Gastroesophageal sphincter (tissue), 4 donors: ENCODE measurements at regions not wholly inside any gene's neighbourhood (a gene's known extent, or its start where the extent isn't known, plus 50 kb on each side); places are given as distances from the start of the nearest gene placed in this dataset.

Experiments used
- ATAC-seq: fragments of 150-250 bp; one replicate; pipeline ENCODE4 v1.9.1; 2016; ENCODE audit warnings: mild to moderate bottlenecking, moderate library complexity
- H3K27ac ChIP-seq, 4 donors: fragments of 200-600 bp; sonication (generic) in 3 of 4; 1 replicate in 3 of 4; 2 replicates in 1 of 4; pipeline ENCODE4 v1.5.1; 2016 to 2019
- H3K27me3 ChIP-seq: fragments of 200-600 bp; sonication (generic); one replicate; pipeline ENCODE4 v1.5.1; 2019
- H3K36me3 ChIP-seq, 2 donors: fragments of 200-600 bp; sonication (generic); one replicate each; pipeline ENCODE4 v1.5.1; 2019; ENCODE audit warnings: control low read depth in 1 of 2
- H3K4me1 ChIP-seq, 3 donors: fragments of 200-600 bp; sonication (generic); 1 replicate in 2 of 3; 2 replicates in 1 of 3; pipeline ENCODE4 v1.5.1; 2016 to 2019; ENCODE audit warnings: control low read depth in 2 of 3
- H3K4me3 ChIP-seq, 2 donors: fragments of 200-600 bp; sonication (generic); one replicate each; pipeline ENCODE4 v1.5.1; 2019; ENCODE audit warnings: mild to moderate bottlenecking in 1 of 2, moderate library complexity in 1 of 2
- H3K9me3 ChIP-seq, 3 donors: fragments of 200-600 bp; sonication (generic); one replicate each; pipeline ENCODE4 v1.5.1; 2017 to 2019; ENCODE audit warnings: control low read depth in 2 of 3
- EP300 ChIP-seq: sonication (generic); formaldehyde crosslinking; IDR thresholded peaks from one replicate; pipeline ENCODE4 v1.6.1; 2017; ENCODE audit warnings: antibody characterized with exemption, mild to moderate bottlenecking
- POLR2A ChIP-seq, 2 donors: fragments of 450-650 bp; IDR thresholded peaks; one replicate each; pipeline ENCODE4 v1.6.1; 2017; ENCODE audit warnings: antibody characterized with exemption in 2 of 2, mild to moderate bottlenecking in 2 of 2, moderate library complexity in 1 of 2
- POLR2AphosphoS5 ChIP-seq: sonication (generic); formaldehyde crosslinking; IDR thresholded peaks from one replicate; pipeline ENCODE4 v1.6.1; 2017; ENCODE audit warnings: antibody characterized with exemption
- WGBS, 2 donors: methylation state at CpG; one replicate each; pipeline ENCODE4 v1.1.5; 2018; ENCODE audit warnings: low coverage in 1 of 2; 5-methylcytosine and 5-hydroxymethylcytosine counted together
- TF ChIP-seq, protein P1 (sequence below), 4 experiments: fragments of 200-600 bp in 2 of 4; fragments of 450-650 bp in 2 of 4; sonication (generic) in 1 of 4; IDR thresholded peaks; one replicate each; pipeline ENCODE4 v1.5.1; 2017 to 2019; ENCODE audit warnings: antibody characterized with exemption in 4 of 4, mild to moderate bottlenecking in 2 of 4, moderate library complexity in 2 of 4

DNA sequence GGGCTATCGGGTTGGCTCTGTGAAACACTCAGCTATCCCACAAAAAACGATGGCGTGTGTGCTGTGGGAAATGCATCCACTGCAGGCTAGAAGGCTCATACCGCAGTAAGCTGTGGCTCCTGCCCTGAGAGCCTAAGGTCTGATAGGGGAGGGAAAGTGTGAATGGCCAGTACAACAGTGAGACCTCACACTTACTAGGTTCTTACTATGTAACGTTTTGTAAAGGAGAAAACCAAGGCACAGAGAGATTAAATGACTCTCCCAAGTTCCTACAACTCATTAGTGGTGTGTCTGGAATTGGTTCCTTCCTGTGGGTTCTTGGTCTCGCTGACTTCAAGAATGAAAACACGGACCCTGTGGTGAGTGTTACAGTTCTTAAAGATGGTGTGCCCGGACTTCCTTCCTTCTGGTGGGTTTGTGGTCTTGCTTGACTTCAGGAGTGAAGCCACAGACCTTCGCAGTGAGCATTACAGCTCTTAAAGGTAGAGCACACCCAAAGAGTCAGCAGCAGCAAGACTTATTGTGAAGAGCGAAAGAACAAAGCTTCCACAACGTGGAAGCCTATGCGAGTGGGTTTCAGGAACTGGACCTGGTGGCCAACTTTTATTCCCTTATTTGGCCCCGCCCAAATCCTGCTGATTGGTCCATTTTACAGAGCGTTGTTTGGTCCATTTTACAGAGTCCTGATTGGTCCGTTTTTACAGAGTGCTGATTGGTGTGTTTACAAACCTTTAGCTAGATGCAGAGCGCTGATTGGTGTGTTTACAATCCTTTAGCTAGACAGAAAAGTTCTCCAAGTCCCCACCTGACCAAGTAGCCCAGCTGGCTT is 161.7 kb downstream of the POLR2M start:
- 57 to 76% methylated on average over 6 to 11 of the region's 16 CpGs for WGBS, 2 donors
- peaks cover 19% of the 10 kb centered on the region for H3K27me3 ChIP-seq
- no peak overlapping the region for H3K27ac ChIP-seq
- H3K9me3 ChIP-seq: no peaks in the 10 kb centered on the region
- no peak for ATAC-seq
- no peaks in the 10 kb centered on the region for H3K4me1 ChIP-seq
- no peaks in the 10 kb centered on the region for H3K36me3 ChIP-seq
- no peak overlapping the region for H3K4me3 ChIP-seq
- no peak for TF ChIP-seq POLR2A (IDR thresholded peaks at IDR 0.05)
- TF ChIP-seq, protein P1, sequence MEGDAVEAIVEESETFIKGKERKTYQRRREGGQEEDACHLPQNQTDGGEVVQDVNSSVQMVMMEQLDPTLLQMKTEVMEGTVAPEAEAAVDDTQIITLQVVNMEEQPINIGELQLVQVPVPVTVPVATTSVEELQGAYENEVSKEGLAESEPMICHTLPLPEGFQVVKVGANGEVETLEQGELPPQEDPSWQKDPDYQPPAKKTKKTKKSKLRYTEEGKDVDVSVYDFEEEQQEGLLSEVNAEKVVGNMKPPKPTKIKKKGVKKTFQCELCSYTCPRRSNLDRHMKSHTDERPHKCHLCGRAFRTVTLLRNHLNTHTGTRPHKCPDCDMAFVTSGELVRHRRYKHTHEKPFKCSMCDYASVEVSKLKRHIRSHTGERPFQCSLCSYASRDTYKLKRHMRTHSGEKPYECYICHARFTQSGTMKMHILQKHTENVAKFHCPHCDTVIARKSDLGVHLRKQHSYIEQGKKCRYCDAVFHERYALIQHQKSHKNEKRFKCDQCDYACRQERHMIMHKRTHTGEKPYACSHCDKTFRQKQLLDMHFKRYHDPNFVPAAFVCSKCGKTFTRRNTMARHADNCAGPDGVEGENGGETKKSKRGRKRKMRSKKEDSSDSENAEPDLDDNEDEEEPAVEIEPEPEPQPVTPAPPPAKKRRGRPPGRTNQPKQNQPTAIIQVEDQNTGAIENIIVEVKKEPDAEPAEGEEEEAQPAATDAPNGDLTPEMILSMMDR (IDR thresholded peaks at IDR 0.05): no peak
- TF ChIP-seq EP300: no peak
- TF ChIP-seq POLR2AphosphoS5: no peak

GRCh38 chr15:57870667-57871066 is 164.2 kb downstream of the POLR2M start:
- Histone ChIP-seq H3K27me3 (peaks cover 19% of the 10 kb centered on the region), H3K36me3 (no peaks in the 10 kb centered on the region), H3K4me3 (no peak overlapping the region), H3K4me1 (no peaks in the 10 kb centered on the region), H3K27ac (no peak overlapping the region), H3K9me3 (peaks cover 0 to 16% (median 0%) of the 10 kb centered on the region in 3 donors)
- ATAC-seq: no peak
- WGBS, 2 donors: 77 to 93% methylated on average over 2 of the region's 2 CpGs
- no peak for TF ChIP-seq POLR2AphosphoS5
- TF ChIP-seq POLR2A (IDR thresholded peaks at IDR 0.05): no peak
- TF ChIP-seq, protein P1 (IDR thresholded peaks at IDR 0.05): no peak
- no peak for TF ChIP-seq EP300

- no peak for TF ChIP-seq POLR2A (IDR thresholded peaks at IDR 0.05)
- peaks cover 16% of the 10 kb centered on the region for H3K27me3 ChIP-seq
- peaks cover 0 to 21% (median 0%) of the 10 kb centered on the region in 3 donors for H3K9me3 ChIP-seq
- 36 to 79% methylated on average over 2 to 6 of the region's 6 CpGs for WGBS, 2 donors
- no peaks in the 10 kb centered on the region for H3K36me3 ChIP-seq
- H3K4me3 ChIP-seq: no peak overlapping the region
- no peak for ATAC-seq
- H3K4me1 ChIP-seq: no peaks in the 10 kb centered on the region
- no peak overlapping the region for H3K27ac ChIP-seq
Observed at GRCh38 chr15:57872281-57873030, 165.9 kb downstream of the POLR2M start.

DNA sequence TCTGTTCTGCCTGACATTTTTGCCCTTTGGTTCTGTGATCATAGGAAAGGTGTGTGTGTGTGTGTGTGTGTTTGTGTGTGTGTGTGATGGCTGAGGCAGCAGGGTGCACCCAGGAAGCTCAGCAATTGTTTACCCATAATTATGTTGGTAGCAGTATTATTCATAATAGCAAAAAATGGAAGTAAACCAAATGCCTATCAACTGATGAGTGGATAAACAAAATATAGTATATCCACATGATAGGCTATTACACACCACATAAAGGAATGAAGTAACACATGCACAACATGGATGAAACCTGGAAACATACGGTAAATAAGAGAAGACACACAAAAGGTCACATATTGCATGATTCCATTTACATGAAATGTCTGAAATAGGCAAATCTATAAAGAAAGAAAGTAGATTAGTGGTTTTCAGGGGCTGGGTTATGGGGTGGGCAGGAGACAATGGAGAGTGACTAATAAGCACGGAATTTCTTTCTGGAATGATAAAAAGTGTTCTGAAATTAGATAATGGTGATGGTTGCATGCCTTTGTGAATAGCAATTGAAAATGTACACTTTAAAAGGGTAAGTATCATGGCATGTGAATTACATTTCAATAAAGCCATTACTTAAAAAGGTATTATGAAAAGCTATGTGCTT is 167.2 kb downstream of the POLR2M start:
- no peak for ATAC-seq
- no peaks in the 10 kb centered on the region for H3K4me1 ChIP-seq
- H3K27me3 ChIP-seq: peaks cover 9% of the 10 kb centered on the region
- no peaks in the 10 kb centered on the region for H3K36me3 ChIP-seq
- TF ChIP-seq, protein P1 (IDR thresholded peaks at IDR 0.05): no peak
- no peak for TF ChIP-seq POLR2A (IDR thresholded peaks at IDR 0.05)
- no peak for TF ChIP-seq EP300
- TF ChIP-seq POLR2AphosphoS5: no peak
- H3K27ac ChIP-seq: no peak overlapping the region
- WGBS, 2 donors: 79 to 100% methylated on average over 1 to 2 of the region's 2 CpGs
- peaks cover 0 to 21% (median 0%) of the 10 kb centered on the region in 3 donors for H3K9me3 ChIP-seq
- H3K4me3 ChIP-seq: no peak overlapping the region

- Histone ChIP-seq H3K4me1 (no peaks in the 10 kb centered on the region), H3K27me3 (peaks cover 9% of the 10 kb centered on the region), H3K9me3 (peaks cover 0 to 21% (median 0%) of the 10 kb centered on the region in 3 donors), H3K4me3 (no peak overlapping the region), H3K36me3 (no peaks in the 10 kb centered on the region), H3K27ac (no peak overlapping the region)
- ATAC-seq: no peak
- TF ChIP-seq EP300: no peak
- no peak for TF ChIP-seq POLR2A (IDR thresholded peaks at IDR 0.05)
- TF ChIP-seq, protein P1 (IDR thresholded peaks at IDR 0.05): no peak
- TF ChIP-seq POLR2AphosphoS5: no peak
Observed at GRCh38 chr15:57875347-57875746, 168.8 kb downstream of the POLR2M start.
